CD4-positive, alpha-beta memory T cell (primary cell): ENCODE measurements at regions not wholly inside any gene's neighbourhood (a gene's known extent, or its start where the extent isn't known, plus 50 kb on each side); places are given as distances from the start of the nearest gene placed in this dataset.

Experiments used
- CTCF ChIA-PET: fragments of 350-600 bp; sonication (Branson Sonifier 250); formaldehyde crosslinking; loops from one replicate; lab custom pipeline; 2021; ENCODE audit warnings: inconsistent platforms; ENCODE audit not compliant: partially characterized antibody; lab: Charles Lee
- POLR2A ChIA-PET: fragments of 350-600 bp; sonication (Branson Sonifier 250); formaldehyde crosslinking; loops from one replicate; lab custom pipeline; 2021; ENCODE audit not compliant: partially characterized antibody; lab: Charles Lee
- DNase-seq, 5 donors: peaks; one replicate each; pipeline versions ENCODE4 v3.0.0 to v3.0.0-alpha.2; 2020 to 2022; ENCODE audit warnings: mixed read lengths in 1 of 5
- H3K27ac ChIP-seq: one replicate; pipeline ENCODE4 v1.7.0; 2013; ENCODE audit warnings: low read depth, low read length
- H3K27me3 ChIP-seq: 2 replicates; pipeline ENCODE4 v1.7.0; 2013; ENCODE audit warnings: mild to moderate bottlenecking, low read length, moderate library complexity; ENCODE audit not compliant: insufficient read depth
- H3K36me3 ChIP-seq: 2 replicates; pipeline ENCODE4 v1.7.0; 2013; ENCODE audit warnings: mild to moderate bottlenecking, low read length, moderate library complexity; ENCODE audit not compliant: insufficient read depth
- H3K4me1 ChIP-seq: 2 replicates; pipeline ENCODE4 v1.7.0; 2013; ENCODE audit warnings: mild to moderate bottlenecking, low read length, moderate library complexity; ENCODE audit not compliant: insufficient read depth
- H3K4me3 ChIP-seq, 2 donors: one replicate each; pipeline ENCODE4 v1.7.0; 2013; ENCODE audit warnings: low read length in 2 of 2, mild to moderate bottlenecking in 1 of 2
- H3K9me3 ChIP-seq, 2 donors: one replicate each; pipeline ENCODE4 v1.7.0; 2013; ENCODE audit warnings: low read length in 2 of 2, control low read depth in 1 of 2; ENCODE audit not compliant: control insufficient read depth in 1 of 2
- H3K27ac Mint-ChIP-seq, 7 donors: one replicate each; pipeline ENCODE4 v1.8.0; 2020 to 2021; ENCODE audit warnings: mixed read lengths in 7 of 7, mild to moderate bottlenecking in 6 of 7, inconsistent platforms in 3 of 7, moderate library complexity in 3 of 7
- H3K27me3 Mint-ChIP-seq, 2 donors: one replicate each; pipeline ENCODE4 v1.8.0; 2020 to 2021; ENCODE audit warnings: mixed read lengths in 2 of 2
- H3K36me3 Mint-ChIP-seq, 2 donors: one replicate each; pipeline ENCODE4 v1.8.0; 2020 to 2021; ENCODE audit warnings: mixed read lengths in 2 of 2, inconsistent platforms in 1 of 2, mild to moderate bottlenecking in 1 of 2
- H3K4me1 Mint-ChIP-seq, 4 donors: one replicate each; pipeline ENCODE4 v1.8.0; 2020 to 2021; ENCODE audit warnings: mixed read lengths in 4 of 4, mild to moderate bottlenecking in 1 of 4
- H3K4me3 Mint-ChIP-seq, 8 donors: one replicate each; pipeline ENCODE4 v1.8.0; 2020 to 2021; ENCODE audit warnings: mixed read lengths in 8 of 8, mild to moderate bottlenecking in 7 of 8, moderate library complexity in 6 of 8, inconsistent platforms in 3 of 8
- H3K9me3 Mint-ChIP-seq, 8 donors: one replicate each; pipeline ENCODE4 v1.8.0; 2020 to 2021; ENCODE audit warnings: mixed read lengths in 8 of 8, mild to moderate bottlenecking in 5 of 8, inconsistent platforms in 3 of 8, moderate library complexity in 1 of 8
- intact Hi-C: fragments of 100-400 bp; cut with micrococcal nuclease; formaldehyde crosslinking; loops from one replicate; pipeline ENCODE4 v1.15.1; 2023

- no peaks in the 10 kb centered on the region for H3K27me3 ChIP-seq
- H3K9me3 ChIP-seq = no peaks in the 10 kb centered on the region
- H3K9me3 Mint-ChIP-seq = peaks cover 0 to 1% (median 0%) of the 10 kb centered on the region in 8 donors
- peak in 4 of 5 donors; percentile 0 to 22 (median 4) for DNase-seq
- no peak overlapping the region for H3K4me3 Mint-ChIP-seq
- ChIA-PET POLR2A (no interaction called here), CTCF (no interaction called here)
- no peak overlapping the region for H3K27ac Mint-ChIP-seq
- H3K27ac ChIP-seq = no peak overlapping the region
- intact Hi-C loops = no loop called here
- no peaks in the 10 kb centered on the region for H3K36me3 ChIP-seq
- peaks cover 2 to 3% of the 10 kb centered on the region in 2 donors for H3K27me3 Mint-ChIP-seq
- peaks cover 2 to 8% (median 7%) of the 10 kb centered on the region in 4 donors for H3K4me1 Mint-ChIP-seq
- no peak overlapping the region for H3K4me3 ChIP-seq
- no peaks in the 10 kb centered on the region for H3K4me1 ChIP-seq
- H3K36me3 Mint-ChIP-seq = no peaks in the 10 kb centered on the region
Observed at GRCh38 chr5:53253421-53253871, 143.9 kb upstream of the MOCS2 start.

- H3K4me3 Mint-ChIP-seq = no peak overlapping the region
- H3K36me3 Mint-ChIP-seq = no peaks in the 10 kb centered on the region
- ChIA-PET POLR2A (no interaction called here), CTCF (no interaction called here)
- no peaks in the 10 kb centered on the region for H3K4me1 ChIP-seq
- H3K4me1 Mint-ChIP-seq = peaks cover 2 to 8% (median 7%) of the 10 kb centered on the region in 4 donors
- H3K4me3 ChIP-seq = no peak overlapping the region
- H3K27me3 Mint-ChIP-seq = peaks cover 0 to 2% of the 10 kb centered on the region in 2 donors
- H3K9me3 Mint-ChIP-seq = peaks cover 0 to 1% (median 0%) of the 10 kb centered on the region in 8 donors
- intact Hi-C loops = no loop called here
- DNase-seq = no peak
- H3K9me3 ChIP-seq = no peaks in the 10 kb centered on the region
- no peaks in the 10 kb centered on the region for H3K36me3 ChIP-seq
- H3K27ac ChIP-seq = no peak overlapping the region
- no peak overlapping the region for H3K27ac Mint-ChIP-seq
- H3K27me3 ChIP-seq = no peaks in the 10 kb centered on the region
Observed at GRCh38 chr5:53256746-53257145, 147.2 kb upstream of the MOCS2 start.

- H3K27ac ChIP-seq = no peak overlapping the region
- H3K4me3 ChIP-seq = no peak overlapping the region
- H3K27me3 ChIP-seq = no peaks in the 10 kb centered on the region
- H3K9me3 Mint-ChIP-seq = peaks cover 0 to 1% (median 0%) of the 10 kb centered on the region in 8 donors
- intact Hi-C loops = no loop called here
- peaks cover 0 to 2% of the 10 kb centered on the region in 2 donors for H3K27me3 Mint-ChIP-seq
- H3K4me1 Mint-ChIP-seq = peaks cover 2 to 8% (median 7%) of the 10 kb centered on the region in 4 donors
- H3K36me3 Mint-ChIP-seq = no peaks in the 10 kb centered on the region
- H3K27ac Mint-ChIP-seq = no peak overlapping the region
- H3K4me3 Mint-ChIP-seq = no peak overlapping the region
- DNase-seq = no peak
- no peaks in the 10 kb centered on the region for H3K36me3 ChIP-seq
- H3K9me3 ChIP-seq = no peaks in the 10 kb centered on the region
- CTCF ChIA-PET = no interaction called here
- H3K4me1 ChIP-seq = no peaks in the 10 kb centered on the region
- POLR2A ChIA-PET = no interaction called here
Observed at GRCh38 chr5:53257806-53258373, 148.3 kb upstream of the MOCS2 start.

- no peaks in the 10 kb centered on the region for H3K4me1 ChIP-seq
- no peak overlapping the region for H3K27ac Mint-ChIP-seq
- peaks cover 0 to 2% of the 10 kb centered on the region in 2 donors for H3K27me3 Mint-ChIP-seq
- no peaks in the 10 kb centered on the region for H3K4me1 Mint-ChIP-seq
- DNase-seq = no peak
- ChIA-PET CTCF (no interaction called here), POLR2A (no interaction called here)
- peaks cover 0 to 5% (median 0%) of the 10 kb centered on the region in 8 donors for H3K9me3 Mint-ChIP-seq
- H3K27ac ChIP-seq = no peak overlapping the region
- H3K9me3 ChIP-seq = no peaks in the 10 kb centered on the region
- H3K36me3 ChIP-seq = no peaks in the 10 kb centered on the region
- intact Hi-C loops = no loop called here
- no peak overlapping the region for H3K4me3 ChIP-seq
- H3K27me3 ChIP-seq = no peaks in the 10 kb centered on the region
- no peak overlapping the region for H3K4me3 Mint-ChIP-seq
- no peaks in the 10 kb centered on the region for H3K36me3 Mint-ChIP-seq
Observed at GRCh38 chr5:53259176-53259575, 149.6 kb upstream of the MOCS2 start.

- intact Hi-C loops = no loop called here
- H3K4me3 Mint-ChIP-seq = no peak overlapping the region
- no peak overlapping the region for H3K27ac Mint-ChIP-seq
- DNase-seq = no peak
- H3K4me1 ChIP-seq = no peaks in the 10 kb centered on the region
- H3K27me3 Mint-ChIP-seq = peaks cover 0 to 2% of the 10 kb centered on the region in 2 donors
- H3K4me1 Mint-ChIP-seq = no peaks in the 10 kb centered on the region
- ChIA-PET POLR2A (no interaction called here), CTCF (interaction anchor here (1.4 kb wide), 1 partner anchor 10 kb away, joined by 4 read pairs; no protein-coding TSS in a partner anchor)
- no peaks in the 10 kb centered on the region for H3K36me3 Mint-ChIP-seq
- no peaks in the 10 kb centered on the region for H3K27me3 ChIP-seq
- no peak overlapping the region for H3K27ac ChIP-seq
- H3K4me3 ChIP-seq = no peak overlapping the region
- H3K9me3 Mint-ChIP-seq = peaks cover 0 to 5% (median 0%) of the 10 kb centered on the region in 8 donors
- H3K36me3 ChIP-seq = no peaks in the 10 kb centered on the region
- H3K9me3 ChIP-seq = no peaks in the 10 kb centered on the region
Observed at GRCh38 chr5:53260446-53260845, 150.9 kb upstream of the MOCS2 start.

GRCh38 chr5:53261245-53261644, 151.7 kb upstream of the MOCS2 start:
- no peaks in the 10 kb centered on the region for H3K27me3 ChIP-seq
- Mint-ChIP-seq H3K9me3 (peaks cover 0 to 5% (median 0%) of the 10 kb centered on the region in 8 donors), H3K4me1 (no peaks in the 10 kb centered on the region), H3K36me3 (no peaks in the 10 kb centered on the region), H3K4me3 (no peak overlapping the region), H3K27me3 (peaks cover 0 to 5% of the 10 kb centered on the region in 2 donors), H3K27ac (no peak overlapping the region)
- no peak overlapping the region for H3K27ac ChIP-seq
- H3K36me3 ChIP-seq = no peaks in the 10 kb centered on the region
- H3K9me3 ChIP-seq = no peaks in the 10 kb centered on the region
- DNase-seq = no peak
- no peak overlapping the region for H3K4me3 ChIP-seq
- ChIA-PET CTCF (no interaction called here), POLR2A (no interaction called here)
- intact Hi-C loops = no loop called here
- H3K4me1 ChIP-seq = no peaks in the 10 kb centered on the region

- H3K27me3 ChIP-seq = no peaks in the 10 kb centered on the region
- Mint-ChIP-seq H3K4me1 (no peaks in the 10 kb centered on the region), H3K9me3 (peaks cover 0 to 6% (median 0%) of the 10 kb centered on the region in 8 donors), H3K36me3 (no peaks in the 10 kb centered on the region), H3K4me3 (no peak overlapping the region), H3K27me3 (peaks cover 0 to 5% of the 10 kb centered on the region in 2 donors), H3K27ac (no peak overlapping the region)
- H3K9me3 ChIP-seq = no peaks in the 10 kb centered on the region
- H3K4me3 ChIP-seq = no peak overlapping the region
- no peaks in the 10 kb centered on the region for H3K4me1 ChIP-seq
- ChIA-PET CTCF (no interaction called here), POLR2A (no interaction called here)
- no peak for DNase-seq
- intact Hi-C loops = no loop called here
- no peak overlapping the region for H3K27ac ChIP-seq
- H3K36me3 ChIP-seq = no peaks in the 10 kb centered on the region
Observed at GRCh38 chr5:53262348-53262970, 152.9 kb upstream of the MOCS2 start.
